Activated CD8-positive, alpha-beta memory T cell treated with anti-CD3 and anti-CD28 coated beads for 48 hours (primary cell): ENCODE measurements at regions not wholly inside any gene's neighbourhood (a gene's known extent, or its start where the extent isn't known, plus 50 kb on each side); places are given as distances from the start of the nearest gene placed in this dataset.
A peak's percentile ranks its signal among the peaks of the same experiment; 100 is the strongest.

ENCODE experiments used
- DNase-seq, 3 experiments: peaks; one replicate each; pipeline ENCODE4 v3.0.0-alpha.2; 2020; ENCODE audit warnings: low read depth in 2 of 3, low spot score in 2 of 3

DNA sequence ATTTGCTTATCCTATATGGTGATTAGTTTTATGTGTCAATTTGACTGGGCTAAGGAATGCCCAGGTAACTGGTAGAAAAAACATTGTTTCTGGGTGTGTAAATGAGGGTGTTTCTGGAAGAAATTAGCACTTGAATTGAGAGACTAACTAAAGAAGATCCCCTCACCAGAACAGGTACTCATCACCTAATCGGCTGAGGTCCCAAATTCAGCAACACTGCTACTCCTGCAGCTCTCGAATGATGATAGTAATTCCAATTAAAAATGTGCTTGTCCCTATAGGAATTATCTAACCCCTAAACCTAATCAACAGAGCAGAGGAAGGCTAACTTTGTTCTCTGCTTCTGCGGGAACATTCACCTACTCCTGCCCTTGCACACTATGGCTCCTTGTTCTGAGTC is 464.5 kb upstream of the CHST9 start:
- no peak for DNase-seq

DNA sequence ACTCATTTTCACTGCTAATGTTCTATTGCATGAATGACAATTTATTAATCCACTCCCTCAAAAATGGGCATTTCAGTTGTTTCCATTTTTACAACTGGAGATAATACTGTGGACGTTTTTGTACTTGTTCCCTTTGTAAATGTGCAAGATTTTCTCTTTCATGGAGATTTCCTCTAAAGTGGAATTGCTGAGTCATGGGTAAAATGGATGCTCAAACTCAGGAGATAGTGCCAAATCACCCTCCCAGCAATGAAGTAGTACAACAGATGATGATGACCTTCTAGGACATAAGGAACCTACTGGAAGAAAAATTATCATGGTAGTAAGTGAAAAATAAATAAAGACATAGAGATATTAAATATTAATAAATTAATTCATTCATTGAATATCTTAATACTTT is 460.8 kb upstream of the CHST9 start:
- no peak for DNase-seq

DNA sequence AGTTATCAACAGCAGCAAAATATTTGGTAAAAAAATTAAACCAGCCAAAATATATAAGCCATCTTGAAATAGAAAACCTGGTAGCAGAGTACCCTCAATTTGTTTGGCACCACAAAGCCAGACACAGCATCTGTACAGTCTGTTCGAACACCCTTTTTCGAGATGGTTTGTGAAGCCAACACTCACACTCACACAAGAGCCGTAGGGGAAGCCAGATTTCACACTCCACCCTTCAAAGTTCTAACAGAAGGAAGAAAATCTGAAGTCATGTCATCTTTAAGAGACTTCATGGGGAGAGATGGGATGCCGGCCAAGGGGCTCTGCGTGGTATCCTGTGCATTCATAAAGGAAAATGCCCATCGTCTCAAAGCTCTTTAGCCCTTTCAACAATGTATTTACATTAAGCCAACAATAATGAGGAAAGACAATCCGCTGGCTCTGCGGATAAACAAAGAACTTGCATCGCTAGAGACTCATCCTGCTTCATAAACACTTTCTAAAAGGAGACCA is 451.5 kb upstream of the CHST9 start:
- no peak for DNase-seq

DNA sequence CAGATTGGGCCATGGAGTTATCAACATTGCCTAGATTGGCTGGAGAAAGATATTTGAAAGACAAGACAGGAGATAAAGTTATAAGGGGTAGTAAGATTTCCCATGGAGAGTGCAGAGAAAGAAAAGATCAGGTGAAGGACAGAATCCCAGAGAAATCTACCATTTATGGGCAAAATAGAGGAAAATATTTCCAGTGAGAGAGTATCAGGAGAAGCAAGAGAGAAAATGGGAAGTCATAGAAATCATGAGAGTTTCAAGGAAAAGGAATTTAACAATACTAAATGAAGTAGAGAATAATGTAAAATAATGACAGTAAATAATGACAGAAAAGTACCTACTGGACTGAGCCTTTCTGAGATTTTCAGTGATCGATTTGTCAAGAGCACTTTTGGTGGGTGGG is 447.6 kb upstream of the CHST9 start:
- no peak for DNase-seq

DNA sequence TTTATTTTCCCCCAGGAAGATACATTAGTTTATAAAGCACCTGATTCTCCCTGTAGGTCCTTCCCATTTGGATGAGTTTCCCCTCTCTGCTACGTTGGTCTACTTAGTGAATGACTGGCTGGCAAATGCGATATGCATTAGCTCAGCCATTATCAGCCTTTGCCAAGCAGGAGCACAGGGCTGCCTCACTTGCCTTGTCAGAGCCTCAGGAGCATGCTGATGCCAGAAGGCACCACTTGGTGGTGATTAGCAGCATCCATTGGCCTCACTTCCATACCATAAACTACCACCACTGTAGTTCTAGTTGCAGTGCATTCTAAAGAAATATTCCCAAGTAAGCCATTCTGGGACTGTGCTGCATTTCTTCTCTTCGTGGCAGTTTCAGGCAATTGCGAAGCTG is 442.8 kb upstream of the CHST9 start:
- DNase-seq: no peak

DNA sequence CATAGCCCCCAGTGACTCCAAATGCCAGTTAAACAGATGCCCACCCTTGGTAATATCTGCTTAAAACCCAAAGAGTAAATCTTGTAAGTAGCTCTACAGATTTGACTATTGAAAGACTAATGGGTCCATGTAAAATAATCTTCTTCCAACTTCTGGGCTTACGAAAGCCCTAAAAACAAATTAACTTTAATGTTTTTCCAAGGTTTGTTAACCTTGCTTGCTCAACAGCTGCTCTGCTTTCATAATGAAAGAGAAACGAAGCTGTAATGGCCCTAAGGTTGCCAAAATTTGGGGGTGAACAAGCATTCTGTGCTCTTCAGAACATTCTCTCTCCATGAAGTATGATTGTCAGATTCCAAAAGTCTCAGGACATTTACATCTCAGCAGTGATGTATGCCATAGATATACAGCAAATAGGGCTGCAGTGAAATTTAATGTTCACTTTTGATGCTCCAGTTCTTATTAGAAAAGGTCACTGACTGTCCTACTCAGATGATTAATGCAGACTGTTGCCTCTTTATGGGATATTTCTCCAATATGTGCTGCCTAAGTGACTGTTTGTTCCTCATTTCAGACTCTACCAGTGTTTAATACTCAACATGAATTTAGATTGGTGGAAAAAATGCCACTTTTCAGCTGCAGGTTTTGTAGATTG is 436.3 kb upstream of the CHST9 start:
- no peak for DNase-seq

DNA sequence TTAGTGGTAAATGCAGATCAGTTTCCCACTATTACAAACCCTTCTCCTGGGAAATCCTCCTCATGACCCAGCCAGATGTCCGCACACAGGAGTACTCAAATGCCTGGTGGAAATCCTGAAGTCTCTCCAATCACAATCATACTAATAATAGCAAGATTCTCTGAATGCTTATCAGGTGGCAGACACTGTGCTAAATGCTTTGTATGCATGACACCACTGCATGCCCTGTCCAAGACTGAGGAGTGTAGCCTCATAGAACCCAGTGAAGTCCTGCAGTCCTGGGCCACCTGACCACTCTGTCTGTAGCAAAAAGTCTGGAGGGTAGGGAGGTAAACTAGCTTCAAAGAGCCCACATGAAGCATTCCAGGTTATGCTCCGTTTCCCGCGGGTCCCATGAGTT is 434.8 kb upstream of the CHST9 start:
- no peak for DNase-seq

DNA sequence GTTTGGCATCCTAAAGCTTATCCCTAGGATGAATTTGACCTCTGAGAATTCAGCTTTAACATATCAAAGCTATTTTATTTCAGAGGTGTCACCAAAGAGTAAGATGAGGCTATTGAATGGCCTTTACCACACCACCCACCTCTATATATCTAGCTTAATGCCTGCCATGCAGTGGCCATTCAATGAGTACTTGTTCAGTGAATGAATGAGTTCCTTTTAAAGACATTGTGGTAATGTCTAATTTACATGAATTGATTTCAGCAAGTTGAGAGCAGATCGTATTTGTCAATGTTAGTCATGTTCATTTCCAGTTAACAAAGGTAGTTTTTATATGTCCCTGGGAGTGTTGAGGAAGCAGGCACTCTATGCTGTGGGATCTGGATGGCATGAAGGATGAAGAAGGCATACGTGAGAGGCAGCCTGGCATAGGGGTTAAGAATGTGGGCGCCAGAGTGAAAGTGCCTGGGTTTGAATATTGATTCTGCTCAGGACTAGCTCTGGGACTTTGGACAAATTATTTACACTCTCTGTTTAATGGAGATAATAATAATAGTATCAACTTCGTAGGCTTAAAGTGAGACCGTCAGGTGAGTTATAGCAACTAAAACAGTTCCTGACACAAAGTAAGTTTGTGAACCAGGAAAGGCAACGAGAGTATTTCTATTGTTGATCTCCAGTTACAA is 434.1 kb upstream of the CHST9 start:
- no peak for DNase-seq

DNA sequence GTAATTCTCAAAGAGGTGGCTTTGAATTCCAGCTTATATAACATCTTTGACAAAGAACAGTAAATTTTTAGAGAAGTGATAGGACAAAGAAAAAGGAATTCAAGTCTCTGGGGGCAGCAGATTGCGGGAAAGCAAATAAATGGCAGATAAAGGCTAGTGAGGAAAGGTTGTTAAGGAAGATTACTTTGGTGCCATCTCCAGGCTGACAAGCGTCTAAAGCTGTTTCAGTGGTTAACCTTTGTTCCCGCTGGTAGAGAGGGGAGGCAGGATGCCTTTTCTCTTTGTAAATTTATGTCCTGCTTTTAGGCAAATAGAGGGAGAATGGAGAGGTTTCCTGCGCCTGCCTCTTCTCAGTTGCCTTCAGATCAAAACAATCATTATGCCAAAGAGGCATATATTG is 431.2 kb upstream of the CHST9 start:
- DNase-seq: no peak

DNA sequence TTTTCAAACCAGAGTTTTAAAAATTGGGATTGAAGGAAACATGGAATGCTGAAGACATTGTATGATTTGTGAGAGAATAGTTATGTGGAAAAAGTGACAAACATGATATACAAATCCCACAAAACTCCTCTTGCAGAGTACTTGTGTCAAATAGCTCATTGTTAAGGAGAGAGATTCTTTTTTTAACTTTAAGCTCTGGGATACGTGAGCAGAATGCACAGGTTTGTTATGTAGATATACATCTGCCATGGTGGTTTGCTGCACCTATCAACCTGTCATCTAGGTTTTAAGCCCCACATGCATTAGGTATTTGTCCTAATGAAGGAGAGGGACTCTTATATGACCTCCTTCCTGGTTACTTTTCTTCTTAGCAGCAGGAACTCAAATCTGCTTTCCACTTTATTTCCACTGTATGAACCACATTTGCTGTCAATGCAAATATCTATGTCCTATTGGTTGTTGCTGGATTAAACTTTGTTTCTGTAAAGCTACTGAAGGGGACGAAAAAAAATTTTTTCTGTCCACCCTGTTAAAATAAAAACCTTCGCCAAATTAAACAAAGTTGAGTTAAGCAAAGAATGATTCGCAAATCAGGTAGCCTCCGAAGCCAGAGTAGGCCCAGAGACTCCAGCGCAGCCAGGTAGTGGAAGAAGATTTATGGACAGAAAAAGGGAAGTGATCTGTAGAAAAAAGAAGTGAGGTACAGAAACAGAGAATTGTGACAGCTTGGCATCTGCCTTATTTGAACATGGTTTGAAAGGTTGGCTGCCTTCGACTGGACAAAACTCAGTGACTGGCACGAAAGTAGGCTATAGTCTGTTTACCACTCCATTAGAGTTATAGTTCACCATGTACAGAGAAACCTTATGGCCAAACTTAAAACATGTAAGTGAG is 430.1 kb upstream of the CHST9 start:
- no peak for DNase-seq

DNA sequence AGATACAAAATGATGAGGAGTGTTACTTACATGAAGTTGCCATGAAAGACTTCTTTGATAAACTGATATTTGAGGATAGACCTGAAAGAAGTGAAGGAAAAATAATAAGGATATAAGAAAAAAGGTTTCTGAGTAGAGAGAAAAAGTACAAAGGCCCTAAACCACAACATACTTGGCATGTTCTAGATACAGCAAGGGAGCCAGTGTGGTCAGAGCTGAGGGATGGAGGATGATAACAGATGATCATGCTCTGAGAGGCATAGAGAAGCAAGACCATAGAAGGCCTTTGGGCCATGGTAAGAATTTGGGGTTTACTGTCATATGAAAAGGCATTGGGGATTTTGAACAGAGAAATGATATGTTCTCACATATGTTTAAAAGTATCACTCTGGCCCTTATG is 424.1 kb upstream of the CHST9 start:
- DNase-seq: no peak

DNA sequence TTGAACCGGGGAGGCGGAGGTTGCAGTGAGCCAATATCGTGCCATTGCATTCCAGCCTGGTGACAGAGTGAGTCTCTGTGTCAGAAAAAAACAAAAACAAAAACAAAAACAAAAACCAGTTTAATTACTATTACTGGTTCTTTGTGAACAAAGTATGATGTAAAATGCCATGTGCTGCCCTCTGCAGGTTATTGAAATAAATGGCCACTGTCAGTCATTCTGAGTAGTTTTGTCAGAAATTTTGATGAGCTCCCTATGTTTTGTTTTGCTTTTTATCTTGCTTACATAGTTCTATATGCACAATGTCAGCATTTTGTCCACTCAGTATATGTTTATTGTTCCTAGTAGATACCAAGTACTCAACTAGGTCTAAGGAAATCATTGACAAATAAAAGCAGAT is 423.6 kb upstream of the CHST9 start:
- DNase-seq: no peak

DNA sequence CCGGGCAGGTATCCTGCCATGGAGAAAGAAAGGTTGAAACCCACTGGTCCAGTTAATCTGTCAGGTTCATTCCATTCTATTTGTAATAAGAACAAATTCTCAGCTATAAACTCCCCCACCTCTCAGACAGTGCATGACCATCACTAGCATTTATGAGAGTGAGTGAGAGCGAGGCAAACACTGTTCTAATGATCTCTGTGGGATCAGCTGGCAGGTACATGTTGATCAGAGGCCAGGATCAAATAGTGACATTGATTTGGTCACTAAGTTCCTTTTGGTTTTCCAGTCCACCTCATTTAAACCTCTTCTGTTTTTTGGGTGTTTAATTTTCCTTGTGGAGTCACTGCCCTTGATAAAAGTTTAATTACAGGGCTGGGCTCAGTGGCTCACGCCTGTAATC is 423.1 kb upstream of the CHST9 start:
- DNase-seq: no peak

DNA sequence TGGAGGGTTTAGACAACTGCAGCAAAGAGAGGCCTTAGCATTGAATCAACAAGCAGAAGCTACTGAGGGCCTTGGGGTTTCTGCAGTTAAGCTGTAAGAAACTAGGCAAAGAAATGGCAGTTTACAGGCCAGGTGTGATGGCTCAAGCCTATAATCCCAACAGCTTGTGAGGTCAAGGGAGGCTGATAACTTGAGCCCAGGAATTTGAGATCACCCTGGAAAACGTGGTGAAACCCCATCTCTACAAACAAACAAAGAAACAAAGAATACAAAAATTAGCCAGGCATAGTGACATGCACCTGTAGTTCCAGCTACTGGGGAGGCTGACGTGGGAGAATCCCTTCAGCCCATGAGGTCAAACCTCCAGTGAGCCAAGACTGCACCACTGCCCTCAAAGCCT is 421.6 kb upstream of the CHST9 start:
- no peak for DNase-seq

DNA sequence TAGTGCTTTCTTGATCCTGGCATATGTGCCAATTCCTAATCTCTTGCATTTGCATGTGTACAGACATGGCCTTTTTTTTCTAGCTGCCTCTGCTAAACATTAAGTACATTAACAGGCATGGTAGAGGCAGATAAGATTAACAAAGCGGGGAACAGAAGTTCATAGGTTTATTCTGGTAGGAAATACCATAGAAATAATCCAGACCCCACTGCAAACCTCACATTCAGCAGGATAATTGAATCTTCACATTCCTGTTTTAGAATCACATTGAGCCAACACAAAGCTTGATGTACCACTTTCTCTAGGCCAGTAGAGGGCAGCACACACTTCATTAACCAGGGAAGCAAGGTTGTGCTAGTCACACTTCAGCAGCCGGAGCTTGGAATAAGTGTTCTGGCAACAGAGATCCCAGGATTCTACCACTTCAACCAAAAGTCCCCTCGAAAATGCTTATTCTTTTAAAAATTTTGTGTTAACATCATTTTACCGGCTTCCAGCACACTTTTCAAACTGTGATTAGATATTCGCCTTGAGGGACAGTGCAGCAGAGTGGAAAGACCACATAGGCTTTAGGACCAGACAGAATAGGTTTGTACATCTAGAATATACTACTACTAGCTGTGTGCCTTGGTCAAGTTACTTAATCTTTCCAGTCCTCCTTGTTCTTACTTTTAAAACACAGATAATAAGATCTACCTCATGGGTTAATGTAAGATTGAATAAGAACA is 420.2 kb upstream of the CHST9 start:
- DNase-seq: peak in 1 of 3 experiments; percentile 1

DNA sequence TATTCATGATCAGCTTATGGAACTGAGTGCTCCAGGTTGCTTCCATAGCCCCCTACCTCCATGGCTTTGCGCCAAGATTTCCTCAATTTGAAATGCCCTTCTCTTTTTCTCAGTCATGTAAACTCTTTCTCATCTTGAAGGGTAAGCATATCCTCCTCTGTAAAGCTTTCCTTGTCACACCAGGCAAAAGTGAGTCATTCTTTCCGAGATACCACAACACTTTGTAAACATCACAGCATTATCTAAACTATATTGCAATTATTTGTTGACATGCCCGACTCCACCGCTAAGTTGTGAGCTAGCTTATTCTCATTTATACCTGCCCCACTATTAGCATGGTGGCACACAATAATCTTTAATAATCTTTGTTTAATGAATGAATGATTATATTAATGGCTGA is 419.5 kb upstream of the CHST9 start:
- DNase-seq: no peak

DNA sequence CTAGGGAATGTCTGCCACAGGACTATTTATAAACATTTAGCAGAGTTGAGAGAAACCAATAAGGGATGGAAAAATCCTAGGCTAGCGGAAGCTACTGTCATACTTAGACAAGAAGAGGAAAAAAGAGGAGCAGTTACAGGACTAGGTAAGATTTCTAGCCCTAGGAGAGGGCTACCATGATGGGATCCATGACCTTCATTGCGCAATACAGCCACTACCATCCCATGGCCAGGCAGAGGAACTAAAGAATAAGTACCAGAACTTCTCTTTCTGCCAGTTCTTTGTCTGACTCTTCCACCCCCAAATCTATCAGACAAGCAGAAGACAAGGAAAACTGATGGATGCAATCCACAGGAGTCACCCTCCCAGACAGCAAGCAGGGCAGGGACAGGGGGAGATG is 417.0 kb upstream of the CHST9 start:
- no peak for DNase-seq

DNA sequence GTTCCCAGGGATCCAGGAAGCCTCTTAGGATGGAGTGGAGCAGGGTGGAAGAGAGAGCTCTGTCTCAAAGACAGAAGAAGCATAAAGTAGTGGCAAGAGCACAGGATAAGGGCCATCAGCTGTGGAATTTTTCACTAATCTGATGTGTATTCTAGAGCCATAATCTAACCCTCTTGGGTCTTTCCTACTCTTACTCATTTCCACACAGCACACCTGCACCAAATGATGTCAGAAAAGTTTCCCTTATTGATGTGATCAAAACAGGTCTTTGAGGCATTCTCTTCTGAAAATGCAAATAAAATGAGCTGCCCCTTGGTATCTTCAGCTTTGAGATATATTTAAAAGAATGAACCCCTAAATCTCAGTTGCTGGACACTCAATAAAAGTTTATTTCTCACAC is 415.1 kb upstream of the CHST9 start:
- no peak for DNase-seq

DNA sequence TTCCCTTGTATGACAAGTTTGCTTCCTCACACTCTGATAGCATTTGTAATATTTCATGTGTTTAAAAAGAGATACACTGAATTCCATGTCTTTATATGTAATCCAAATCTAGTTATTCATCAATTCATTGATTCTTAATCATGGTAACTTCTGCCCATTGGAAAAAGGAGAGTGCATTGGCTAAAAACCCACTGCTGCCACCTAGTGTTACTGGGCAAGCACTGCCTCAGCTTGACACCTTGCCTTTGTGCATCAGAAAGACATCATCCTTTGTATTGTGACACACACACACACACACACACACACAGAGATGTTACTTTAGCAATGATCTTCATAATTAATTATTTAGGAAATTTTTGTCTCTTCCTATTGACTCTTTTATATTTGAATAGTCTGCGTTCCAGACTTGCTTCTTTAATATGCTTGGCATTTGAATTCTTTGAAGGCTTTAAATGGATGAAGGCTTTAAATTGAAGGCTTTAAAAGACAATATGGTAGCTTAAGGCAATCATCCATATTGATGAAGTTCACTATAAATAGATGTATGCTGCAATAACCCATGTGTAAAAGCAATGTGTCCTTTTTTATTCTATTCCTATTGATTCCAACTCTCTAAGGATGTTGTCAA is 414.2 kb upstream of the CHST9 start:
- DNase-seq: no peak

DNA sequence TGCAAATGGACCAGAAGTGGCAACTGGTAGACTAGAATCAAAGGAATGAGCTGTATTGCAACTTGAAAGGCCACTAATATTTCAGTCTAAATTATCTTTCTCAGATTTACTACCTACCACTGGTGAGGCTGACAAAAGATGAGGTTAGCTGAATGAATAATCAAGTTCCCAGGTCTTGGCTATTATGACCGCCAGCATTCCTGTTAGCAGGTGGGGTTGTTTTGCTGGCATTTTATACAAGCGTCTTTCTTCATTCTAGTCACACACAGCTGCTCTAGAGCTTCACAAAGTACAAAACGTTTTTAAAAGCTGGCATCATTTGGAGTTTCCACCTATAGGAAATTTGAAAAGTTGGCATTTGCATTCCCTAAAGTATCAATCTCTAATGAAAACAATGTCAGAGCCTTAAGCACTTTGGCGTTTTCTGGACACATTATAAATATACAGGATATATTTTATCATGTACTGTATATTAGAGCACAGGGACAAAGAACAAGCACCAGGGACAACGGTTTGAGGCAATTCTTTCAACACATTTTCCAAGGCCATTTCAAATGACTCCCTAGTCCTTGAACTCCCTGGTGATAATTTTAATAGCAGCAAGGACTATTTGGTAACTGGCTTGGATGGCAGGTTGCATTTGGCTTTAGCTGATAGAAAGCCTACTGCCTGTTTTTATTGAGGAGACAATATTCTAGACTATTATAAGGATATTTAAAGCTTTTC is 410.2 kb upstream of the CHST9 start:
- DNase-seq: no peak
